Stimulated activated CD4-positive, alpha-beta T cell treated with anti-CD3 and anti-CD28 coated beads, Interleukin-4, amount 100 ng/mL, for 24 hours (primary cell): ENCODE measurements at regions not wholly inside any gene's neighbourhood (a gene's known extent, or its start where the extent isn't known, plus 50 kb on each side); places are given as distances from the start of the nearest gene placed in this dataset.

Source experiments
- DNase-seq: peaks from one replicate; pipeline ENCODE4 v3.0.0-alpha.2; 2020

DNA sequence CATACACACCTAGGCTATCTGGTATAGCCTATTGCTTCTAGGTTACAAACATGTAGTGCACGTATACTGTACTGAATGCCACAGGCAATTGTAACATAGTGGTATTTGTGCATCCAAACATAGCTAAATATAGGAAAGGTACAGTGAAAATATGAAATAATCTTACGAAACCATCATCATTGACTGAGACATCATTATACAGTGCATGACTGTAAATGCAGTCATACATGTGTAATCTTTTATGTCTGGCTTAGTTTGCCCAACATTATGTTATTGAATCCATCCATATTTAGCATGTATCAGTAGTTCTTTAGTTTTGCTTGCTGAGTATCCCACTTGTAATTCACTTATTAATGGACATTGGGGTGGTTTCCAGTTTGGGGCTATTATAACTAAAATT, 124.9 kb downstream of the CYLD start:
- no peak for DNase-seq

DNA sequence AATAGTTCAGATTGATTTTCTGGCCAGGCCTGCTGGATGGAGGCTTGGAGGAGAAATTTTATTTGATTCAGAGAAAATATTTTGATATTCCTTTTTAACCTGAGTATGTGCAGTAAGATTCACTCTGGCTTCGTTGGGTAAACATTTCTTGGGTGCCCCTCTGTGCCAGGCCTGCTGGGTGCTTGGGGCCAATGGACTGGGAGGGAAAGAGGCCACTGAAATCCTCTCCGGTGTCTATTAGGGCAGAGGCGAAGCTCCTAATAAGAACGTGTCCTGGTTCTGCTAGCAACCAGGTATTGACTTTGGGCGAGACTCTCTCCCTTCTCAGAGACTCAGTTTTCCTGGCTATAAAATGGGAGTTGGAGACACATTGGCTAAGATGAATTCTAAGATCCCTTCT, 122.5 kb downstream of the CYLD start:
- no peak for DNase-seq

DNA sequence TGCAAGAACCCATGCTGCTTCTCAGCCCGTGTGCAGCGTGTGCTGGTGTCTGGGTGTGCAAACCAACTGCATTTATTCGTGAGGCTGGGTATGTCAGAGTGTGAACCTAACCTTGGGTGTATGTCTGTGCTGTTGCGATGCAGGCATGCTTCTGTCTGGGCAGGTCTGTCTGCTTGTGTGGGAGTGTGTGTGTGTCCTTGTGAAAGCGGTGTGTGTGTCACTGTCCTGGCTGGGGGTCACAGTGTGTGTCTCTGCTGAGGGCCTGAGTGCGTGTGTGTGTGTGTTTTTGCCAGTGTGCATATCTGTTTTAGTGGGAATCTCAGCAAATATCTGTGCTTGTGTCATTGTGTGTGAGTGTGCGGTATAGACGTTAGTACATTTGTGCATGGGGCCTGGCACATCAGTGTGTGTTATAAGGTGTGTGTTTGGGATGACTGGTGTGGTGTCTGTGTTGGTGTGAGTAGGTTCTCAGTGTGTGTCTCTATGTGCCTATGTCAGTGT, 121.8 kb downstream of the CYLD start:
- no peak for DNase-seq

DNA sequence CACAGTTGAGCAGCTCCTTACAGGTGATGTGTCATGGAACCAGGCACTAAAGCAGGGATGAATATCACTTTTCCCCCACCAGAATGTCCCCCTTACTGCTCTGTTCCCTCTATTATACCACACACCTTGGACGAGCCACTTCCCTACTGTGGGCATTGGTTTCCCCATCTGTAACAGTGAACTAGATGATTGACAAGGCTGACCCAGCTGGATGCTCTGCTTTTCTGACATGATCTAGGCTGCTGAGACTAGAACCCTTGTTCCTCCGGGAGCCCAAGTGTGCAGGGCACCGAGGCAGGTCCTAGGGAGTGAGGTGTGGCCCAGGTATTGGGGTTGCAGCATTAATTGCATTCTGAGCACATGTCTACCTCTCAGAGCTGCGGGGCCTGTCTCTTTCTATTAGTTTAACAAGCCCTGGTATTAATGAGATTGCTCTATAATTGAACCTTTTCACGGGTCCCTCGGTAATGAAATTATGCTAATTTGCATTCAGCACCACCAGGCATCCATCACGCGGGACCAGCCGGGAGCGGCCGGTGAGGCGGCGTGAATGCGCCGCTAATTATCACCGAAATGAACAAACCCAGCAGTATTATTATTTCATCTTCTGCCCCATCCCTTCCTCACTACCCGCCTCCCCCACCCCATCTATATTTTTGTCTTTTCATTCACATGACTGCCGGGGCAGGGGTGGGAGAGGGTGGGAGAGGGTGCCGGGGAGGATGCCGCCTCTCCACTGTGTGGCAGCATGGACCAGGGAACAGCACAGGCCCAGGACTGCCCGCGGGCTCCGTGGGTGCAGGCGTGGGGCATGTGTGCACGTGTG, 121.1 kb downstream of the CYLD start:
- DNase-seq: no peak

DNA sequence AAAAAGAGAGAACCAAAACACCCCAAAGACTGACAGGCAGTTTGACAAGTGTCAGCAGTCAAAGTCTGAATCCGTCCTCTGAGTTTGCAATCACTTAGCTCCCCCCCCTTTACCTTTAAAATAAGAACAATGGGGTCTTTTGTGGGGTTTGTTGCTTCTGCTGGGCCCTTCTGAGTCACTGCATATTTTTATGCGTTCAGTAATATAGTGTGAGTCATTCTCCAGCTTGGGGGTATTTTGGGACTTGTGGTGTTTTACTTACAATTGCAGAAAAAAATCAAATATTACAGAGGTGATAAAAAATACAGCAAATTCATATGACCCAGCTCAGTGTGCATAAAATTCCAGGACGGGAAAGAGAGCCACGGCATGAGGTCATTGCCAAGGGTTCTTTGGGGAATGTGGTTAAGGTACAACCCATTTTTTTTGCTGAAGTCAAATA, 120.1 kb downstream of the CYLD start:
- DNase-seq: no peak

DNA sequence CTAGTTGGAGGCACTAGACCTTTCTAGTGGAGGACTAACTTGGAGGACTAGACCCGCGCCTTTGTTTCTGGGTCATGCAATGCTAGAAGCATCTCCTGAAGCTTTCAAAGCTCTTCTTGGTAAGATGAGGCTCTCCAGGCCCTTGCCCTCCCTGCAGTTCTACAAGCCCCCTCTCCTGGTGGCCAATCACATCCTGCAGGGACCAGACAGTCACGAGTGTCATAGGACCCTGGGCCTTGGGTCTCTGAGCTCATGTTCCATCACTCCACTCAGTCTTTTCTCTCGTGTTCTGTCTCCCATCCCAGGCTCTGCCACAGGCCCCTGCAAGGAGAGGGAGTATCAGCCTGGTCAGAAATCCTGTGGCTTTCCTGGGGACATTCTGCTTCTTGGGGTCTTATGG, 119.6 kb downstream of the CYLD start:
- no peak for DNase-seq

DNA sequence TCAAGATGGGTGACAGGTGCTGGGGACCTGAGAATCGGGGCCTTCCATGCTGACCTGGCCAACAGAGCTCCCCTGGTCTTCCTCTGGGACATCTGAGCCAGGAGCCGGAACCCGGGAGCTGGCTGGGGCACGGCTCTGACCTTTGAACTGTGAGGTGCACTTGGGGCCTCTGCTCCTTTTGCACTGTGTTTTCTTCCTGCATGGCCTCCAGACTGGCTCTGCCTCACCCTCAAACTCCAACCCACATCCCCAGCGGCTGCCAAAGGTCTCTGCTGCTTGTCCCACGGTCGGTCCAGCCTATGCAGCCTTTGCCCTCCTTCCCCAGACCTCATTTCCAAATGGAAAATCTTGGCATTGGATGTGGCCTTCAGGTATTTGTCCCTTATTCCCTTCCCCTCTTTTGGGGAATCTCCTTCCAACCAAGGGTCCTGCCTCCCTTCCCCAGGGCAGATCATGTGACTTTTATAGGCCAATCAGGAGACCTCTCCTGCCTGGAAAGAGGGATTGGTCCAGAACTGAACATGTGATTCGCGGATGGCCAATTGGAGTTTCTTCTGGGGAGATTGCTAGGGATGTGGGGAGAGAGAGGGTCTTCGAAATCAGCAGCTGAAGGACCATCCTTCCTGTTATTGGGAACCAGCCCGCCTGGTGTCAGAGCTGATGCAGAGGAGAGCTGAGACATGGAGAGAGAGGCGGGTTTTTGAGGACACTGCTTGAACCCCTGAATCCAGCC, 117.9 kb downstream of the CYLD start:
- no peak for DNase-seq

DNA sequence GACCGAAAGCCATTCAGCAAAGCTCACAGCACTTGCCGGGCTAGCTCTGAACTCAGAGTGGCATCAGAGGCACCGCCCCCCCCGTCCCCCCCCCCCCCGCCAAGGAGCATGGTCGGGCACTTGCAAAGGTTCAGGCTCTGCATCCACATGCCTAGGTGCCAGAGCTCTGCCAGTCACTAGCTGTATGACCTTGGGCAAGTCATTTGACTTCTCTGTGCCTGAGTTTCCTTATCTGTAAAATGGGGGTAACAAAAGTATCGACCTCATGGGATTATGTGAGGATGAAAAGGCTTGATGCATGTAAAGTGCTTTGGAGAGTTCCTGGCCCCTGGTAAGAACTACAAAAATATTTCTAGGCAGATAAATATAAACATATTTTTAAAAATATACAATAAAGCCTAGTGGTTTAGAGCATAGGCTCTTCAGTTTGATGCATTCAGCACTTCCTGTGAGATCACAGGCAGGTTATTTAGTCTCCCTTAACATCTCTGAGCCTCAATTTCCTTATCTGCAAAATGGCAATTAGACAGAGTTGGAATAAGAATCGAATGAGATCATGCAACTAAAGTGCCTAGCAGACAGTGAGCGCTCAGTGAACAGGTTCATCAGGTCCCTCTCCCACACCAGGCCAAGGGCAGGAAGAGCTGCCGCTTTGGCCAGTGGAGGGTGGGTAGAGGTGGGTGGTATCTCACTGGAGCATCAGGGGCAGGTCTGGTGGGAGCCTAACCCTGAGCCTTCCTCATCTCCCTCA, 117.2 kb downstream of the CYLD start:
- DNase-seq: no peak

DNA sequence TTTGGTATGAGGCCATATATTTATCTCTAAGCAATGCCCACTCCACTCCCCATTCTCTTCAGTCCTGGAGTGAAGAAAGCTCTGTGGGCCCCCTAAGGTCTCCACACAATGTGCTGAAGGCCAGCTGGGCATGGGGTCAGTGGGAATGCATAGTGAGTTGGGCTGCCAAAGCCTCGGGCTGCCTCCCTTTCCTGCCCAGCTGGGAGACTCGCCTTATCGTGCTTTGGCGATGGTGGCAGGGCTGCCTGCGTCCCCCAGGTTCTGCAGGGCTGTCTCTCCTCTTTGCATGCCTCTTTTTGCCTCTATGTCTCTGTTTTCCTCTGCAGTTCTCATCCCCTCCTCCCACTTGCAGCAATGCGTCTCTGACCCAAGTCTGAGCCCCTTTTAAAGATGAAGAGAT, 116.5 kb downstream of the CYLD start:
- DNase-seq: no peak

DNA sequence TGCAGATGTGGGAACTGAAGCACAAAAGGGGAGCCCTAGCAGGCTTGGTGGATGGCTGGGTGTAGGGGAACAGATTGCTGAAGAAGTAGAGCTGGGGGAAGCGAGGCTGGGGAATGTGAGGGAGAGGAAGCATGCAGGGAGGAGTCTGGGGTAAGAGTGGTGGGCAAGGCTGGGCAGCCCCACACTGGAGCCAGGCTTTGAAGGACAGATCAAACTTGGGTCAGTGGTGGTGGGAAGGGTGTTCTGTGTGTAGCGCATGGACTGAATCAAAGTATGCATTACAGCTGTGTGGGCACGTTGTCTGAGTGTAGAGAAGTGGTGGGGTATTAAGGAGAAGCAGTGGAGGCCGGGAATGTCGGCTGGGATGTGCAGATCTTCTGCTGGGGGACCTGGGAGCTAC, 116.0 kb downstream of the CYLD start:
- no peak for DNase-seq

DNA sequence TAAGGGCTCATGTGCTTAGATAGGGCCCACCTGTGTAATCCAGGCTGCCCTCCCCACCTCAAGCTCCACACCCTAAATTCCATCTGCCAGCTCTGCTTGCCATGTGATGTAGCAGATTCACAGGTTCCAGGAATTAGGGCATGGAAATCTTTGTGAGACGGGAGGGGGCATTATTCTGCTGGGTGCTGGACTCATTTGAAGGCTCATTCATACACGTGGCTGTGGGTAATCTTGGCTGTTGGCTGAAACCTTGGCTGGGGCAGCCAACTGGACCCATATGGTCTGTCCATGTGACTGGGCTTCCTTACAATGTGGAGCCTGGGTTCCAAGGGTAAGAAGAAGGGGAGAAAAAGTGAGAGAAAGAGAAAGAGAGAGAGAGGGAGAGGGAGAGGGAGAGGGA, 115.1 kb downstream of the CYLD start:
- no peak for DNase-seq

DNA sequence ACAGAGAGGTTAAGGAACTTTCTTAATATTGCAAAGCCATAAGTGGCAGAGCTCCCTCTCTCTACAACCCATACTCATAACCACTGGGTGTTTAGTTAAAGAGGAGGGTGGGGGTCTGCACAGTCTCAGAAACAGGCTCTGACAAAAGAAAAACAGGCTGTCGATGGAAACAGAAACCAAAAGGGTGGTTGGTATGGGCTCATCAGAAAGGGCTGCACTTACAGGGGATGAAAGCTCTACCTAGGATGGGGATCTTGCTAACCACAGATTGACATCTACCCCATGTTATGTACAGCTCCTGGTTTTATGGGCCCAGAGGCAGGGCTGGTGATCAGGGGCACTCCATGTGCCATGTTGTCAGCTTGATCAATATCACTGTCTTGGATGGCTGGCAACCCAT, 111.4 kb downstream of the CYLD start:
- no peak for DNase-seq
